NK-92 treated with Interleukin-12 subunit alpha and Interleukin-12 subunit beta, amount 100 ng/mL, for 24 hours (cell line): ENCODE measurements at regions not wholly inside any gene's neighbourhood (a gene's known extent, or its start where the extent isn't known, plus 50 kb on each side); places are given as distances from the start of the nearest gene placed in this dataset.

ENCODE experiments used
- DNase-seq: peaks from one replicate; lab custom pipeline; 2025; lab: John Stamatoyannopoulos, UW

GRCh38 chr4:14096396-14096965 is 469.0 kb upstream of the BOD1L1 start:
- DNase-seq = no peak

GRCh38 chr4:14100349-14100748 is 472.8 kb upstream of the BOD1L1 start:
- no peak for DNase-seq

GRCh38 chr4:14110407-14110806 is 482.9 kb upstream of the BOD1L1 start:
- no peak for DNase-seq

GRCh38 chr4:14111730-14112181 is 484.2 kb upstream of the BOD1L1 start:
- DNase-seq = no peak

- no peak for DNase-seq
These were observed 487.6 kb upstream of the BOD1L1 start for GRCh38 chr4:14115106-14115505.

- no peak for DNase-seq
These were observed 490.2 kb upstream of the BOD1L1 start for GRCh38 chr4:14117575-14118238.

- DNase-seq = no peak
These were observed 497.3 kb upstream of the BOD1L1 start for GRCh38 chr4:14124816-14125215.

- DNase-seq = no peak
These were observed 498.0 kb upstream of the BOD1L1 start for GRCh38 chr4:14125375-14126129.

GRCh38 chr4:14130551-14130950 is 503.0 kb upstream of the BOD1L1 start:
- no peak for DNase-seq

- no peak for DNase-seq
These were observed 503.8 kb upstream of the BOD1L1 start for GRCh38 chr4:14131335-14131734.

GRCh38 chr4:14132301-14132700 is 504.8 kb upstream of the BOD1L1 start:
- no peak for DNase-seq

GRCh38 chr4:14138106-14138505 is 510.6 kb upstream of the BOD1L1 start:
- DNase-seq = no peak

GRCh38 chr4:14143892-14144291 is 516.4 kb upstream of the BOD1L1 start:
- DNase-seq = no peak

- no peak for DNase-seq
These were observed 521.9 kb upstream of the BOD1L1 start for GRCh38 chr4:14149176-14150053.

GRCh38 chr4:14151101-14151500 is 523.6 kb upstream of the BOD1L1 start:
- DNase-seq = no peak

- no peak for DNase-seq
These were observed 525.5 kb upstream of the BOD1L1 start for GRCh38 chr4:14152834-14153519.

GRCh38 chr4:14155803-14156202 is 528.3 kb upstream of the BOD1L1 start:
- no peak for DNase-seq

GRCh38 chr4:14157262-14157661 is 529.7 kb upstream of the BOD1L1 start:
- DNase-seq = no peak

GRCh38 chr4:14165222-14165920 is 537.8 kb upstream of the BOD1L1 start:
- DNase-seq = no peak

GRCh38 chr4:14167876-14168510 is 540.5 kb upstream of the BOD1L1 start:
- no peak for DNase-seq

- no peak for DNase-seq
These were observed 541.4 kb upstream of the BOD1L1 start for GRCh38 chr4:14168919-14169318.
